ENCODE measurements at regions not wholly inside any gene's neighbourhood (a gene's known extent, or its start where the extent isn't known, plus 50 kb on each side); places are given as distances from the start of the nearest gene placed in this dataset.

DNA sequence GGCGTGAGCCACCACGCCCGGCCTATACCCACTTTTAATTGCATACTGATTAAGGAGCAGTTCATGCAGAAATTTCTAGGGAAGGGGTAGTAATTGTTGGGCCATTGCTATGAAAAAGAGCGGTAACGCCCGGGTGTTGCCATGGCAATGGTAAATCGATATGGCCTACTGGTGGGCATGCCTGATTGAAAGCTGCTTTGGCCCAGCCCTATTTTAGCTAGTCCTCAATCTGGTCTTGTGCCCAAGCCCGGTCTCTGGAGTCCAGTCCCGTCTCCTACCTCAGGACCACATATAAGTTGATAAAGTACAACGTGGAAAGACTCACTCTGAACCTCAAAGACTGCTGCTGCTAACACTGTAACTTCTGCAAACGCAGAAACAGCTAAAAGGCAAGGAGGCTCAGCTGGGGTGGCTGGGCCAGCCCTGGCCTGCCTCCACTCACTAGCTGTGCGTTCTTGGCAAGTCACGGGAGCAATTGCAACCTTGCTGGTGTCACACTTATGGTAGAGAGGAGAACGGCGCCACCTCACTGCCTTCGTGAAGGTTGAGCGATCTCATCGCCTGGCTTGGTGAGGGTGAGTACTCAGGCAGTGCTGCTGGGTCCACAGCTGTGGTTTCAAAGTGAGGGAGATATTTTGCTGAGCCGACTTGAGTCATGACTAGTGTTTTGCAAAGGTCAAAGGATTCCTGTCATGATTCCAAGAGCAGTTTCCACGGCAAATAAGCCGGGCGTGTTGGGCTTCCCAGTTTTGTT is 57.0 kb upstream of the GRPEL1 start:
- H3K4me3 ChIP-seq (ENCODE audit: low read depth, low read length): no peak overlapping the region
- peaks cover 6% of the 10 kb centered on the region for H3K4me1 ChIP-seq (ENCODE audit: control insufficient read depth, insufficient read depth, low read length, unreplicated experiment)
- H3K36me3 ChIP-seq (ENCODE audit: insufficient read depth, low read length): no peaks in the 10 kb centered on the region
- peak overlapping the region; percentile 7; the same call in 1 of the 2 replicates for H3K27ac ChIP-seq (ENCODE audit: low read depth, low read length)
- H3K79me2 ChIP-seq (ENCODE audit: control insufficient read depth, insufficient read depth, low read length, unreplicated experiment): no peaks in the 10 kb centered on the region
- H2AFZ ChIP-seq (ENCODE audit: low read length, unreplicated experiment): no peak overlapping the region
- no peaks in the 10 kb centered on the region for H3K27me3 ChIP-seq (ENCODE audit: insufficient read depth, low read length)

DNA sequence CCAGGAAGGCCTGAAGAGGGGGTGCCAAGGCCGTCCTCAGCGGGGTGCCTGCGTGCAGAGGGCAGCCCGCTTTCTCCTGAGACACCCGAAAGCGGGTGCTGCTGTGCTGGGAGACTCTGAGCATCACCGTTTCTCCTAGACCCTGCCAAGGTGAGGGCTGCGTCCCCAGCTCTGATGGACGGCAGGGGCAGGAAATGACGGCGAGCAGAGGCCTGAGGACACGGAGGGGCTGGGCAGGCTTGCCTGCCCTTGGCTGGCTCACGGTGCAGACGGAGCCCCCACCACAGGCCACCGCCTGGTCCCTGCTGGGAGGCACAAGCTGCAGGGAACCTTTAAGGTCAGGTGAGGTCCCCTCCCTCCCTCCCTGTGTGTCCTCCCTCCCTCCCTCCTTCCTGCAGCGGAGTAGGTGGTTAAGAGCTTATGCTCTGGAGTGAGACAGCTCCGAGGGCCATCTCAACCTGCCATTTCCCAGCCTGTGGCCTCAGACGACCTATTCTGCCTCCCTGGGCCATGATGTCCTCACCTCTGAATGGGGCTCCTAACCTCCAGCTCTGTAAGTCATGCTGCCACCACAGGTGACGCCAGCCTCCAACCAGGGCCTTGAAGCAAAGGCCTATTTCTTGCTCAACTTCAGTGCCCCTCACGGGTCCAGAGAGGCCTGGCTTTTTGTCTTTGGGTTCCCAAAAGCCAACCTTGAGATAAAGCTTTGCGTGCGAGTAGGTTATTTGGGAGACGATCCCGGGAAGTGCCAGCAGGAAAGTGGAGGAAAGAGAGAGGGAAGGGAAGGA is 54.2 kb upstream of the GRPEL1 start:
- no peaks in the 10 kb centered on the region for H3K79me2 ChIP-seq (ENCODE audit: control insufficient read depth, insufficient read depth, low read length, unreplicated experiment)
- H2AFZ ChIP-seq (ENCODE audit: low read length, unreplicated experiment): no peak overlapping the region
- H3K36me3 ChIP-seq (ENCODE audit: insufficient read depth, low read length): no peaks in the 10 kb centered on the region
- H3K27ac ChIP-seq (ENCODE audit: low read depth, low read length): no peak overlapping the region
- H3K4me1 ChIP-seq (ENCODE audit: control insufficient read depth, insufficient read depth, low read length, unreplicated experiment): peaks cover 6% of the 10 kb centered on the region
- H3K4me3 ChIP-seq (ENCODE audit: low read depth, low read length): no peak overlapping the region
- H3K27me3 ChIP-seq (ENCODE audit: insufficient read depth, low read length): peaks cover 18% of the 10 kb centered on the region

DNA sequence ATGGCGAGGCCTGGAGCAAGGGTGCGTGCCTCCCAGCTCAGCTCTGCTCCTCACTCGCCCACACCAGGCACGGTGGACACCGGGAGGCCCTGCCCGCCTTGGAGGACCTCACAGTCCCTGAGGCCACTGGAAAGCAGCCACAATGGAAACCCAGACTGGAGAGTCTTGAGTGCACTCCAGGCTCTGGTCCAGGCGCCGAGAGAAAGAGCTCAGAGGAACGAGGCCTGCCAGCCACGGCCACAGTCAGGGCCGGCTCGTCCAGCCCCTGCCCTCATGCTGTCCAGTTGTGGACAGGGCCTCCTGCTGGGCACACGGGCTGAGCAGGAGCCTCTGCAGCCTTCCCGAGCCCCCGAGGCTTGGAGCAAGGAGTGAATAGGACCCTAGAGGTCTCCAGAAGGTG is 53.3 kb upstream of the GRPEL1 start:
- Histone ChIP-seq H3K27ac (ENCODE audit: low read depth, low read length) (no peak overlapping the region), H3K4me1 (ENCODE audit: control insufficient read depth, insufficient read depth, low read length, unreplicated experiment) (peaks cover 6% of the 10 kb centered on the region), H3K4me3 (ENCODE audit: low read depth, low read length) (no peak overlapping the region), H3K36me3 (ENCODE audit: insufficient read depth, low read length) (no peaks in the 10 kb centered on the region), H2AFZ (ENCODE audit: low read length, unreplicated experiment) (no peak overlapping the region), H3K27me3 (ENCODE audit: insufficient read depth, low read length) (peaks cover 18% of the 10 kb centered on the region), H3K79me2 (ENCODE audit: control insufficient read depth, insufficient read depth, low read length, unreplicated experiment) (no peaks in the 10 kb centered on the region)

DNA sequence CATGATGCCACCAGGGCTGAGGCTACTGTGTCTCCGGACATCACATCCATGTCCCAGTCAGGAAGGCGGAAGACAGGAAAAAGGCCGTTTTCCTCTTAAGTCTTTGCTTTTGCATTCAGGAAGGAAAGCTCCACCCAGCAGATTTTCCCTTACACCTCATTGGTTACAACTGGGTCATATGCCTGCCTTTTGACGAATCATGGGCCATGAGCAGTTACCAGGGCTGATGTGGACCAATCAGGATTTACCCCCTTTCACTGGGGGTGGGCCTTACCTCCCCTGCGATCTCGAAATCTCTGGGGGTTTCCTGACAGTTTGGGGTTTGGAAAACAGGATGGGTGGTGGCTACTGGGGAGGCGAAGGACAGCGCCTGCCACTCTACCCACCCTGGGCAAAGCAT is 52.5 kb upstream of the GRPEL1 start:
- no peak overlapping the region for H3K4me3 ChIP-seq (ENCODE audit: low read depth, low read length)
- H3K79me2 ChIP-seq (ENCODE audit: control insufficient read depth, insufficient read depth, low read length, unreplicated experiment): no peaks in the 10 kb centered on the region
- H3K27ac ChIP-seq (ENCODE audit: low read depth, low read length): no peak overlapping the region
- no peak overlapping the region for H2AFZ ChIP-seq (ENCODE audit: low read length, unreplicated experiment)
- H3K36me3 ChIP-seq (ENCODE audit: insufficient read depth, low read length): no peaks in the 10 kb centered on the region
- peaks cover 18% of the 10 kb centered on the region for H3K27me3 ChIP-seq (ENCODE audit: insufficient read depth, low read length)
- peaks cover 6% of the 10 kb centered on the region for H3K4me1 ChIP-seq (ENCODE audit: control insufficient read depth, insufficient read depth, low read length, unreplicated experiment)

DNA sequence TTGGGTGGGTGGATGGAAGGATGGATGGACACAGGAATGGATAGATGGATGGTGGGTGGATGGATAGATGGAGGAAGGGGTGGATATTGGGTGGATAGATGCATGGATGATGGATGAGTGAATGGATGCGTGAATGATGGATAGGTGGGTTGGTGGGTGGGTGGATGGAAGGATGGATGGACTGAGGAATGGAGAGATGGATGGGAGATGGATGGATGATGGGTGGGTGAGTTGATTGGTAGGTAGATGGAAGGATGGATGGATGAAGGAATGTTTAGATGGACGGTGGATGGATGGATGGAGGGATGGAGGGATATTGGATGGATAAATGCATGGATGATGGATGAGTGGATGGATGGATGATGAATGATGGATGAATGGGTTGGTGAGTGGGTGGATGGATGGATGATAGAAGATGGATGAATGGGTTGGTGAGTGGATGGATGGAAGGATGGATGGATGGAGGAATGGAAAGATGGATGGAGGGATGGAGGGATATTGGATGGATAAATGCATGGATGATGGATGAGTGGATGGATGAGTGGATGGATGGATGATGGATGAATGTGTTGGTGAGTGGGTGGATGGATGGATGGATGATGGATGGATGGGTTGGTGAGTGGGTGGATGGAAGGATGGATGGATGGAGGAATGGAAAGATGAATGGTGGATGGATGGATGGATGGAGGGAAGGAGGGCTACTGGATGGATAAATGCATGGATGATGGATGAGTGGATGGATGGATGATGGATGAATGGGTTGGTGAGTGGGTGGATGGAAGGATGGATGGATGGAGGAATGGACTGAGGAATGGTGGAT is 50.4 kb upstream of the GRPEL1 start:
- Histone ChIP-seq H3K4me1 (ENCODE audit: control insufficient read depth, insufficient read depth, low read length, unreplicated experiment) (no peaks in the 10 kb centered on the region), H3K27me3 (ENCODE audit: insufficient read depth, low read length) (peaks cover 18% of the 10 kb centered on the region), H3K4me3 (ENCODE audit: low read depth, low read length) (no peak overlapping the region), H3K27ac (ENCODE audit: low read depth, low read length) (no peak overlapping the region), H2AFZ (ENCODE audit: low read length, unreplicated experiment) (no peak overlapping the region), H3K79me2 (ENCODE audit: control insufficient read depth, insufficient read depth, low read length, unreplicated experiment) (no peaks in the 10 kb centered on the region), H3K36me3 (ENCODE audit: insufficient read depth, low read length) (no peaks in the 10 kb centered on the region)

Data from ACC112 (cell line).